GM12878 (cell line): ENCODE measurements at regions not wholly inside any gene's neighbourhood (a gene's known extent, or its start where the extent isn't known, plus 50 kb on each side); places are given as distances from the start of the nearest gene placed in this dataset.

Experiments used
- ATAC-seq: fragments of 200-7000 bp; cut with Tn5 transposase; 3 replicates; pipeline ENCODE4 v1.9.1; 2020; ENCODE audit warnings: mild to moderate bottlenecking, moderate library complexity
- BruUV-seq: library from RNA; stranded (reverse); fragments of 400-500 nt; replicated peaks from 2 replicates; lab custom pipeline; 2021; lab: Mats Ljungman, UMichigan
- CTCF ChIA-PET: fragments of 300-600 bp; sonication (Branson Sonifier 250); formaldehyde crosslinking; extraction: SDS; loops from one replicate; lab custom pipeline; 2021; ENCODE audit warnings: inconsistent platforms; lab: Yijun Ruan, JAX
- POLR2A ChIA-PET: fragments of 350-600 bp; formaldehyde crosslinking; extraction: SDS; loops from one replicate; lab custom pipeline; 2021; ENCODE audit warnings: inconsistent platforms; lab: Charles Lee
- RAD21 ChIA-PET: fragments of 300-600 bp; sonication (Branson Sonifier 250); formaldehyde crosslinking; loops from one replicate; lab custom pipeline; 2023; ENCODE audit warnings: antibody characterized with exemption; ENCODE audit not compliant: unreplicated experiment; lab: Charles Lee
- SMC1A ChIA-PET: fragments of 300-600 bp; sonication (Branson Sonifier 250); formaldehyde crosslinking; loops from one replicate; lab custom pipeline; 2023; ENCODE audit not compliant: unreplicated experiment, uncharacterized antibody; lab: Charles Lee
- DNase-seq: peaks from one replicate; pipeline ENCODE4 v3.0.0-alpha.2; 2011; ENCODE audit warnings: low read depth, low spot score
- FAIRE-seq: peaks from 3 replicates; lab custom pipeline; 2011; peaks lifted over from hg19 to GRCh38; lab: Jason Lieb, UNC
- H2AFZ ChIP-seq: 2 replicates; pipeline ENCODE4 v1.6.0; 2011; ENCODE audit warnings: low read depth, low read length, control low read depth; ENCODE audit not compliant: control insufficient read depth
- H3K27ac ChIP-seq: 2 replicates; pipeline ENCODE4 v1.5.1; 2011; ENCODE audit warnings: control low read depth; ENCODE audit not compliant: control insufficient read depth, insufficient read depth
- H3K27me3 ChIP-seq, 2 experiments: replicated peaks in 1 of 2; 2 replicates each; pipeline versions ENCODE4 v1.6.0 to v1.6.1; 2011; ENCODE audit warnings: low read length in 1 of 2; ENCODE audit not compliant: control insufficient read depth in 2 of 2, insufficient read depth in 2 of 2
- H3K36me3 ChIP-seq, 2 experiments: 2 replicates each; pipeline ENCODE4 v1.5.1; 2011; ENCODE audit warnings: low read length in 1 of 2; ENCODE audit not compliant: control insufficient read depth in 2 of 2, insufficient read depth in 2 of 2
- H3K4me1 ChIP-seq: 2 replicates; pipeline ENCODE4 v1.6.1; 2011; ENCODE audit warnings: mild to moderate bottlenecking, low read length, moderate library complexity, mixed read lengths; ENCODE audit not compliant: control insufficient read depth, insufficient read depth
- H3K4me2 ChIP-seq: 2 replicates; pipeline ENCODE4 v1.6.0; 2011; ENCODE audit warnings: control low read depth; ENCODE audit not compliant: control insufficient read depth, insufficient read depth
- H3K4me3 ChIP-seq: fragments of 200-600 bp; sonication (generic); 2 replicates; pipeline ENCODE4 v1.5.1; 2016
- H3K79me2 ChIP-seq: 2 replicates; pipeline ENCODE4 v1.6.0; 2011; ENCODE audit warnings: low read length; ENCODE audit not compliant: control insufficient read depth, insufficient read depth
- H3K9ac ChIP-seq: 2 replicates; pipeline ENCODE4 v1.8.0; 2011; ENCODE audit warnings: low read length, control low read depth, mixed read lengths; ENCODE audit not compliant: control insufficient read depth, insufficient read depth
- H3K9me3 ChIP-seq: replicated peaks from 3 replicates; pipeline ENCODE4 v1.5.1; 2011; ENCODE audit warnings: mild to moderate bottlenecking, low read length; ENCODE audit not compliant: control insufficient read depth, insufficient read depth
- H4K20me1 ChIP-seq: 2 replicates; pipeline ENCODE4 v1.6.0; 2011; ENCODE audit not compliant: control insufficient read depth, insufficient read depth
- ASH2L ChIP-seq: fragments of 300-600, 200-600 bp; sonication (generic); IDR thresholded peaks from 2 replicates; pipeline ENCODE4 v1.6.1; 2017; ENCODE audit warnings: low read depth, mild to moderate bottlenecking, borderline replicate concordance
- BCL11A ChIP-seq: IDR thresholded peaks from 2 replicates; pipeline ENCODE4 v1.6.1; 2011; ENCODE audit warnings: low read depth, low read length
- CREB1 ChIP-seq: IDR thresholded peaks from 2 replicates; pipeline ENCODE4 v1.6.1; 2012; ENCODE audit warnings: low read depth, mild to moderate bottlenecking, inconsistent platforms
- EP300 ChIP-seq, 2 experiments: fragments of 150-350 bp in 1 of 2; IDR thresholded peaks; 2 replicates each; pipeline ENCODE4 v1.6.1; 2011 to 2012; ENCODE audit warnings: low read depth in 2 of 2, low read length in 2 of 2, borderline replicate concordance in 1 of 2, improper control_type of control experiment in 1 of 2, inconsistent platforms in 1 of 2; ENCODE audit not compliant: control insufficient read depth in 1 of 2
- ETV6 ChIP-seq, 2 experiments: fragments of 450-650 bp in 1 of 2; IDR thresholded peaks in 1 of 2; conservative IDR thresholded peaks in 1 of 2; 2 replicates each; pipeline ENCODE4 v1.6.1; 2014; ENCODE audit warnings: antibody characterized with exemption in 1 of 2, borderline replicate concordance in 1 of 2, low read depth in 1 of 2, mild to moderate bottlenecking in 1 of 2, moderate library complexity in 1 of 2
- RAD51 ChIP-seq: fragments of 450-650 bp; IDR thresholded peaks from 2 replicates; pipeline ENCODE4 v1.6.1; 2016; ENCODE audit warnings: moderate library complexity, mild to moderate bottlenecking, inconsistent platforms
- SIX5 ChIP-seq: IDR thresholded peaks from 2 replicates; pipeline ENCODE4 v1.6.1; 2011; ENCODE audit warnings: mild to moderate bottlenecking, low read depth, low read length, moderate library complexity; ENCODE audit not compliant: severe bottlenecking
- TAF1 ChIP-seq: IDR thresholded peaks from 2 replicates; pipeline ENCODE4 v1.6.1; 2011; ENCODE audit warnings: mild to moderate bottlenecking, low read depth, low read length, borderline replicate concordance
- ZZZ3 ChIP-seq: IDR thresholded peaks from 2 replicates; pipeline ENCODE4 v1.6.1; 2011; ENCODE audit warnings: low read depth; ENCODE audit not compliant: control insufficient read depth, insufficient read length
- WGBS: methylation state at CpG from one replicate; pipeline ENCODE4 v1.1.6; 2016; ENCODE audit warnings: low lambda C conversion rate; ENCODE audit not compliant: insufficient replicate concordance, insufficient coverage; ENCODE audit errors: missing lambda C conversion rate; 5-methylcytosine and 5-hydroxymethylcytosine counted together
- in situ Hi-C: fragments of 300-500 bp; cut with MboI; formaldehyde crosslinking; loops from 9 replicates; pipeline ENCODE4 v1.14.3; 2018; ENCODE audit warnings: mixed read lengths
- intact Hi-C: fragments of 100-400 bp; cut with micrococcal nuclease; formaldehyde crosslinking; loops from one replicate; pipeline ENCODE4 v1.14.2; 2022; ENCODE audit not compliant: unreplicated experiment

DNA sequence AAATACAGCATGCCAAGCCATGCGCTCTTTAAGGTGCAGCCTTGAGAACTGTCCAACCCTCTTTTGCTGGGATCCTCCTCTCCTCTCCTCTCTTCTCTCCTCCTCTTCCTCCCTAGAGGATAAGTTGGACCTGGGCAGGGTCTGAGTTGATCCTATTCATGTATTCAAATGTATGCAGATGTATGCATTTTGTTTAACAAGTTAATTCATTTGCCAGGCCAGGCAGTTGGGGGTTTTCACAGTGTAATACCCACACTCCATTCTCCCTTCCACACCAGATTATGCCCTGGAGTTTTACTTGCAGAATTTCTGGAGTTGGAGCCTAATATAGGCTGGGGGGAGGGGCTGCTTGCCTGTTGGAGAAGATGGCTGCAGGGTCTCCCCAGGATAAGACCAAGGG lies 226.2 kb upstream of the SDK2 start:
- Histone ChIP-seq H3K4me2 (no peak overlapping the region), H3K27ac (no peak overlapping the region), H3K4me3 (no peak overlapping the region), H3K27me3 (no peaks in the 10 kb centered on the region; a peak in 1 of 4 replicates), H3K9me3 (no peaks in the 10 kb centered on the region; the same call in 2 of the 3 replicates), H4K20me1 (no peaks in the 10 kb centered on the region), H3K79me2 (no peaks in the 10 kb centered on the region), H3K4me1 (peaks cover 5% of the 10 kb centered on the region; the same call in 1 of the 2 replicates), H3K9ac (no peak overlapping the region), H3K36me3 (no peaks in the 10 kb centered on the region), H2AFZ (no peak overlapping the region)
- ChIA-PET CTCF (no interaction called here), POLR2A (no interaction called here), RAD21 (no interaction called here), SMC1A (no interaction called here)
- no peak for ATAC-seq
- BruUV-seq, result no TSS peak
- intact Hi-C loops, result no loop called here
- 45% methylated on average over 1 of the region's 1 CpG for WGBS
- in situ Hi-C loops, result no loop called here
- FAIRE-seq, result no peak
- TF ChIP-seq EP300 (IDR thresholded peaks at IDR 0.05; ENCODE audit: borderline replicate concordance in 1 of 2, control insufficient read depth in 1 of 2, low read depth in 2 of 2, low read length in 2 of 2), result no peak
- no peak for TF ChIP-seq SIX5
- TF ChIP-seq CREB1, result no peak
- no peak for TF ChIP-seq RAD51
- TF ChIP-seq ZZZ3, result no peak
- no peak for TF ChIP-seq TAF1
- no peak for TF ChIP-seq ASH2L
- no peak for TF ChIP-seq BCL11A
- TF ChIP-seq ETV6 (conservative IDR thresholded peaks at IDR 0.05 in 1 of 2, IDR thresholded peaks at IDR 0.05 in 1 of 2; ENCODE audit: borderline replicate concordance in 1 of 2, low read depth in 1 of 2), result no peak
- no peak for DNase-seq
